ENCODE measurements at regions not wholly inside any gene's neighbourhood (a gene's known extent, or its start where the extent isn't known, plus 50 kb on each side); places are given as distances from the start of the nearest gene placed in this dataset.

DNA sequence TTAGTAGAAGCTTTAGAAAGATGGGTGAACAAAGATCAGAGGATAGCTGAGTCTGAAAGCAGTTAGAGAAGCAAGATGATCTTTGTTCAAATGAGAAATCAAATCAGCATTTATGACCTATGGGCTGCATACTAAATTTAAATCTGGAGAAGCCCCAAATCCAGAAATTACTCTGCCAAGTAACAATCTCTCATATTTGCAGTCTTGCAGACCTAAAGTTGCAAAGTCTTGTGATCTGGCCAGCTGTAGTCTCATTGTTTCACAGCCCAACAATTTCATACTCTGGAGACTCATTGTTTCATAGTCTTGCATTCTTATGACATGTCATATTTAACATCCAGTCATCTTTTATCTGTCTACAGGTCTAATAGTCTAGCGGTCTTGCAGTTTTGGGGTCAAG is 364.9 kb upstream of the RSPO3 start:
- Histone ChIP-seq H4K20me1 (replicated peaks; ENCODE audit: insufficient read depth) (no peaks in the 10 kb centered on the region), H3K9me2 (ENCODE audit: insufficient read depth) (no peaks in the 10 kb centered on the region; the same call in 1 of the 2 replicates), H3K27ac (ENCODE audit: low read depth) (no peak overlapping the region), H3K27me3 (ENCODE audit: insufficient read depth) (no peaks in the 10 kb centered on the region), H3K4me3 (no peak overlapping the region), H3K4me1 (ENCODE audit: insufficient read depth) (no peaks in the 10 kb centered on the region), H2AFZ (no peak overlapping the region), H3F3A (replicated peaks; ENCODE audit: low read depth) (no peaks in the 10 kb centered on the region), H3K4me2 (no peak overlapping the region), H3K36me3 (ENCODE audit: insufficient read depth) (no peaks in the 10 kb centered on the region), H3K79me2 (replicated peaks; ENCODE audit: insufficient read depth) (no peaks in the 10 kb centered on the region)
- Mint-ChIP-seq H3K36me3 (ENCODE audit: low read depth) (no peaks in the 10 kb centered on the region), H3K9me3 (no peaks in the 10 kb centered on the region), H3K27ac (no peak overlapping the region), H3K27me3 (ENCODE audit: insufficient read depth, low read depth, poor library complexity) (no peaks in the 10 kb centered on the region), H3K4me1 (no peaks in the 10 kb centered on the region), H3K4me3 (no peak overlapping the region)
- DNase-seq (ENCODE audit: low spot score) (no peak), ATAC-seq (no peak)
- TF ChIP-seq JUNB (IDR thresholded peaks at IDR 0.05; ENCODE audit: unreplicated experiment) (no peak), ZNF462 (CRISPR knock-in tag; IDR thresholded peaks at IDR 0.05) (no peak), REST (IDR thresholded peaks at IDR 0.05; ENCODE audit: unreplicated experiment) (no peak), ETS1 (IDR thresholded peaks at IDR 0.05) (no peak), ZNF114 (CRISPR knock-in tag; IDR thresholded peaks at IDR 0.05) (no peak), STAT1 (IDR thresholded peaks at IDR 0.05; ENCODE audit: unreplicated experiment) (no peak), NANOG (IDR thresholded peaks at IDR 0.05; ENCODE audit: borderline replicate concordance) (no peak), EZH2 (IDR thresholded peaks at IDR 0.05; ENCODE audit: low read depth, unreplicated experiment) (no peak), ZNF331 (CRISPR knock-in tag; IDR thresholded peaks at IDR 0.05; ENCODE audit: low read depth) (no peak), CREB1 (CRISPR knock-in tag; IDR thresholded peaks at IDR 0.05; ENCODE audit: low read depth) (no peak), EZH2phosphoT487 (IDR thresholded peaks at IDR 0.05; ENCODE audit: unreplicated experiment) (no peak), CTCF (conservative IDR thresholded peaks at IDR 0.05; ENCODE audit: low read depth in 2 of 2) (no peak), POLR2AphosphoS5 (IDR thresholded peaks at IDR 0.05; ENCODE audit: low read depth) (no peak)
